Neural progenitor cell (in vitro differentiated cells): ENCODE measurements at regions not wholly inside any gene's neighbourhood (a gene's known extent, or its start where the extent isn't known, plus 50 kb on each side); places are given as distances from the start of the nearest gene placed in this dataset.

ENCODE experiments used
- CTCF ChIP-seq: fragments of 200-600 bp; sonication (generic); IDR thresholded peaks from 2 replicates; pipeline ENCODE4 v1.5.1; 2017; ENCODE audit warnings: antibody characterized with exemption, mild to moderate bottlenecking
- EZH2 ChIP-seq: fragments of 200-600 bp; sonication (generic); IDR thresholded peaks from 2 replicates; pipeline ENCODE4 v1.6.1; 2017; ENCODE audit warnings: antibody characterized with exemption, mild to moderate bottlenecking, moderate library complexity
- EZH2phosphoT487 ChIP-seq: fragments of 200-600 bp; sonication (generic); IDR thresholded peaks from 2 replicates; pipeline ENCODE4 v1.6.1; 2017; ENCODE audit warnings: antibody characterized with exemption

- TF ChIP-seq CTCF (no peak), EZH2 (no peak), EZH2phosphoT487 (no peak)
Observed at GRCh38 chr2:60352491-60353405, 200.7 kb downstream of the BCL11A start.
